Mononuclear cell (primary cell): ENCODE measurements at regions not wholly inside any gene's neighbourhood (a gene's known extent, or its start where the extent isn't known, plus 50 kb on each side); places are given as distances from the start of the nearest gene placed in this dataset.

ENCODE experiments used
- H3K27me3 ChIP-seq: 2 replicates; pipeline ENCODE4 v1.6.0; 2011; ENCODE audit warnings: low read length, control low read depth; ENCODE audit not compliant: insufficient read depth
- H3K4me1 ChIP-seq: 2 replicates; pipeline ENCODE4 v1.5.1; 2011; ENCODE audit warnings: mild to moderate bottlenecking, low read length, control low read depth; ENCODE audit not compliant: insufficient read depth
- H3K4me3 ChIP-seq: 2 replicates; pipeline ENCODE4 v1.5.1; 2011; ENCODE audit warnings: mild to moderate bottlenecking, low read length, moderate library complexity
- H3K9me3 ChIP-seq: 2 replicates; pipeline ENCODE4 v1.5.1; 2011; ENCODE audit warnings: low read depth, mild to moderate bottlenecking, control low read depth, low read length

DNA sequence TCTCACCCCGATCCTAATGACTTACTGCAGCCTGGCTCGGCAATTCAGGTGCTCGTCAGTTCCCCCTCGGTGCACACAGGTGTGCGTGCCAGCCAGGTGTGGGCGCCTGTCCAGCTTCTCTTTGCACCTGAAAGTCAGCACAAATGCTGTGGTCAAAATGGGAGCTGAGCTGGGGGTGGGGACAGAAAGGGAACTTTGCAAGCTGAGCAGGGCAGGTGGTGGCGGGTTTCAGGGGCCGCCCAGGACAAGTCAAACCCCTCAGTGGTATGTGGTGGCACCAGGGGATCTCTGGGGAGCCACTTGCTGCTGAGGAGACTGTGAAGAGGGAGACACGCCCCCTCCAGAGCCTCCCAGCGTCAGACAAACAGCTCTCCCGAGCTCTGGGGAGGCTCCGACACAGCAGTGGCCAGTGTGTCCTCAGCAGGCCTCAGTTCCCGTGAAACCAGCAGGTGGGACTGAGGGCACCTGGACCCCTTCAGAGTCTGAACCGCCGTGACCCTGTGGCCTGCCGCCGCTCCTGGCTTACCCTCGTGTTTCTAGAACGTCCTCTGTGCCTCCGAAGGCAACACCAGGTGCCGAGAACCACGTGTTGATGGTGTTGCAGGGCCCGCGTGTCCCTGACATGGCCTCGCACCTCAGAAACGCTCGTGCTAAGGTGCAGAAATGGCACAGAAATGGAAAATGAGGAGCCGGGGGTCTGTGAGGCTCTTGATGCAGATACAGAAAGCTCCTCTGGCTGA, 233.5 kb upstream of the TNRC6C start:
- Histone ChIP-seq H3K27me3 (no peaks in the 10 kb centered on the region), H3K4me3 (no peak overlapping the region), H3K9me3 (no peaks in the 10 kb centered on the region), H3K4me1 (no peaks in the 10 kb centered on the region)

- Histone ChIP-seq H3K9me3 (no peaks in the 10 kb centered on the region), H3K4me3 (no peak overlapping the region), H3K27me3 (no peaks in the 10 kb centered on the region), H3K4me1 (no peaks in the 10 kb centered on the region)
Measured at GRCh38 chr17:77725846-77726245, 232.7 kb upstream of the TNRC6C start.

GRCh38 chr17:77726549-77727006, 231.9 kb upstream of the TNRC6C start:
- Histone ChIP-seq H3K27me3 (no peaks in the 10 kb centered on the region), H3K9me3 (no peaks in the 10 kb centered on the region), H3K4me1 (no peaks in the 10 kb centered on the region), H3K4me3 (no peak overlapping the region)

- Histone ChIP-seq H3K9me3 (no peaks in the 10 kb centered on the region), H3K4me3 (no peak overlapping the region), H3K27me3 (no peaks in the 10 kb centered on the region), H3K4me1 (no peaks in the 10 kb centered on the region)
Measured at GRCh38 chr17:77727037-77727615, 231.4 kb upstream of the TNRC6C start.

DNA sequence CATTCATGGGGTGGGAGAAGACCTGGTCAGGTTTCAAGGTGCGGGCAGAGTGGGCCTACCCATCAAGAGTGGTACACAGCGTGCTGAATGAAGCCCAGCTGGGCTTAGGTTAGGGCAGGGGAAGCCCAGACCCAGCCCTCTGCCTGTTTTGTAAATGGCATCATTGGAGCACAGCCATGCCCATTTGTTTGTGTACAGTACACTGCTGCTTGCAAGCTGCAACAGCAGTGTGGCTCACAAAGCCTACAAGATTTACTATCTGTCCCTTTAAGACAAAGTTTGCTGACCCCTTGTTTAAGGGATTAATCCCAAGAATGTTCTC, 230.1 kb upstream of the TNRC6C start:
- H3K9me3 ChIP-seq, result peaks cover 12% of the 10 kb centered on the region
- H3K4me3 ChIP-seq, result no peak overlapping the region
- peaks cover 5% of the 10 kb centered on the region for H3K27me3 ChIP-seq
- no peaks in the 10 kb centered on the region for H3K4me1 ChIP-seq

GRCh38 chr17:77728871-77729270, 229.6 kb upstream of the TNRC6C start:
- Histone ChIP-seq H3K27me3 (peaks cover 5% of the 10 kb centered on the region), H3K9me3 (peaks cover 12% of the 10 kb centered on the region), H3K4me1 (no peaks in the 10 kb centered on the region), H3K4me3 (no peak overlapping the region)

- Histone ChIP-seq H3K4me3 (no peak overlapping the region), H3K9me3 (peaks cover 12% of the 10 kb centered on the region), H3K4me1 (no peaks in the 10 kb centered on the region), H3K27me3 (peaks cover 5% of the 10 kb centered on the region)
Measured at GRCh38 chr17:77729587-77729986, 228.9 kb upstream of the TNRC6C start.

DNA sequence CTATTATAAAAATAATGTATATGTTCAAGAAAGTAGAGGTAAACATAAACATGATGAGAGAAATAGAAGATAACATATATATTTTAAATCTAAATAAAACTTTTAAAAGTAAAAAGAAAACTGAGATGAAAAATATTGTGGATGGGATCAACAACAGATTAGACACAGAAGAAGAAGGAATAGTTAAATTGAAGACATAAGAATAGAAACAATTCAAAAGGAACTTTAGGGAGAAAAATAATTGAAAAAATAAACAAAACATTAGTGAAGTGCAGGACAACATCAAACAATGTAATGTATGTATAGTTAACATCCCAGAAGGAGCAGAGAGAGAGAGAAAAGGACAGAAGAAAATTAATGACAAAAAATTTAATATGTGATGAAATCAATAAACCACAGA, 228.1 kb upstream of the TNRC6C start:
- Histone ChIP-seq H3K4me1 (no peaks in the 10 kb centered on the region), H3K9me3 (peaks cover 12% of the 10 kb centered on the region), H3K4me3 (no peak overlapping the region), H3K27me3 (peaks cover 5% of the 10 kb centered on the region)

DNA sequence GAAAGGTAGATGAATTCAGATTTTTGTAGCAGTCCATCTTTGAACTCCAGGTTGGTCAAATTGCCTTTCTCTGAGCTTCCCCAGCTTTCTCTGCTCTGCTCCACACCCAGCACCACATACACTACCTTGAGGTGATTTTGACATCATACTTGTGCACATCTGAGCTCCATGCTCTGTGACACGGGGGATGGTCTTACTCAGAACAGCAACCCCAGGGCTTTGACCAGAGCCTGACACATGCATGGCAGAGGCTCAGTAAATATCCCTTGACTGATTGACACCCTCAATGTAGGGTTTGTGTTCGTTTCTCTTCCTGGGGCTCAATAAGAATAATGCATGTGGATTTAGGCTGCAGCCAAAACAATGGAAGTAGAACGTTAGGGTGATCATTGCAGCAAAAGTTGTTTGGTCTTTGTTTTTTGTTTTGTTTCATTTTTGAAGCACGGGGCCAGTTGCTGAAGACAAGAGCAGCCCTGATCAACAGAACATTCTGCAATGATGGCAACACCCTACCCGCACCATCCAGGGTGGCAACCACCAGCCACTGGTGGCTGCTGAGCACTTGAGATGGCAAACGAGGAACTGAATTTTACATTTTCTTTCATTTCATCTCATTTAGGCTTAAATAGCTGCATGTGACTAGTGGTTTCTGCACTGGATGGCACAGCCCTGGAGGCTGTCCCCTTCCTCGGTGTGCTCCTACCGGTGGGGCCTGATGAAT, 224.8 kb upstream of the TNRC6C start:
- peaks cover 5% of the 10 kb centered on the region for H3K27me3 ChIP-seq
- H3K9me3 ChIP-seq, result peaks cover 12% of the 10 kb centered on the region
- no peaks in the 10 kb centered on the region for H3K4me1 ChIP-seq
- H3K4me3 ChIP-seq, result no peak overlapping the region

- Histone ChIP-seq H3K4me1 (no peaks in the 10 kb centered on the region), H3K9me3 (peaks cover 12% of the 10 kb centered on the region)
Measured at GRCh38 chr17:77734371-77735080, 224.0 kb upstream of the TNRC6C start.

DNA sequence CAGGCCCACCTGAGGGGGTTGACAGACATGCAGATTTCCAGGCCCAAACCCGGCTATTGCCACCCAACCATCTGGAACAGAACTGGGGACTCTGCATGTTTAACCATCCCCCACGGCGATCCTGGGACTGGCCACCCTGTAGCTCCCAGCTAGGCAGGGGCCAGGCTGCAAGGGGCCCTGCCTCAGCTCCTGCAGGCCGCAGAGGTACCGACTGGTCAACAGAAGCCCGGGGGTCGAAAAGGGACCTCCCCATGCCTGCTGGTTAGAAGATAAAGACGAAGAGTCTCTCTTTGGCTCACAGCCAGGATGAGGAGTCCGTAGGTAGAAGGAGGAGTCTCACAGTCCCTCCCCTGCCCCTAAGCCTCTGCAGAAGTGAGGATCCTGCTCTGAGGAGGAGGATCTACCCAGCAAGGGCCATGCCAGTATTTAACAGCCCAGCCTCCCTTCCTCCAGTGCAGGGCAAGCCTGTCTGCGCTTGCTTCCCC, 223.4 kb upstream of the TNRC6C start:
- H3K9me3 ChIP-seq, result peaks cover 12% of the 10 kb centered on the region
- H3K4me3 ChIP-seq, result no peak overlapping the region
- no peaks in the 10 kb centered on the region for H3K4me1 ChIP-seq
- peaks cover 5% of the 10 kb centered on the region for H3K27me3 ChIP-seq

More at GRCh38 chr17:77734371-77735080, 224.0 kb upstream of the TNRC6C start:
- H3K4me3 ChIP-seq, result no peak overlapping the region
- peaks cover 5% of the 10 kb centered on the region for H3K27me3 ChIP-seq

DNA sequence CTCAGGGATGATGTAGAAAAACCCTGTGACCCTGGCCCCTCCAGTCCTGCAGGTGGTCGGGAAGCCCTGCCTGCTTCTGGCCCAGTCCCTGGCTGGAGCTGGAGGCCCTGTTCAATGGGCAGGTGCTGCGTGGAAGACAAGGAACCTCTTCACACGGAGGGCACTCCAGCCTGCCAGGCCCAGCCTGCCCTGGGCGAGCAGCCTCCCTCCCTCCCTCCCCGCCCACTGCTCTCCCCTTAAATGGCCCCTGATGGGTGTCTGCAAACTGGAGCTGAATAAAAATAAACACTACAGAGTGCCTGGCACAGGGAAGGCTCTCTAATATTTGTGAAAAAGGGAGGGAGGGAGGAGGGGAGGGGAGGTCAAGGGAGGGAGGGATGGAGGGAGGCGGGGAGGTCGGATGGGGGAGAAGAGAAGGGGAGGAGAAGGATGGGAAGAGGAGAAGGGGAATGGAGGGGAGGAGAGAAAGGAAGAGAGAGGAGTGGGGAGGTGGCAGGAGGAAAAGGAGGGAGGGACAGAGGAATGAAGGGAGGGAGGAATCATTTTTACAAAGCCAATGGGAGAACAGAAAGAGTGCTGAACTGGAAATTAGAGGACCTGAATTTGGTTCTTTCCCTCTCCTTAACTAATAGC, 222.8 kb upstream of the TNRC6C start:
- Histone ChIP-seq H3K27me3 (peaks cover 5% of the 10 kb centered on the region), H3K4me3 (no peak overlapping the region), H3K9me3 (peaks cover 12% of the 10 kb centered on the region), H3K4me1 (no peaks in the 10 kb centered on the region)

DNA sequence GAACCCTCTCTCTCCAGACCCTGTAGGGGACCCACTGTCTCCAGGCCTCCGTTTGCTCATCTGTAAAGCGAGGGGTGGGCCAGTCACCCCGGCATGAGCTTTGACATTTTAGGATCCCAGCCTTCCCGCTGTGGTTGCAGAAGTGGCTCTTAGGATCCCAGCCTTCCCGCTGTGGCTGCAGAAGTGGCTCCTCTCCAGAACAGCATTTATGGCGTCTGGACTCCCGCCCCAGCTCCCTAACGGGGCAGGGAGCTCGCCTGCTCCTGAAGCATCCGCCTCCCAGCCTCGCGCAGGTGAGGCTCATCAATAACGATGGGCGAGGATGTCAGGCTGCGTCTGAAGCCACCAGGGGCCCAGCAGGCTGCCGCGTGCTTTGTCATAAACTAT, 222.3 kb upstream of the TNRC6C start:
- Histone ChIP-seq H3K4me1 (no peaks in the 10 kb centered on the region), H3K9me3 (peaks cover 12% of the 10 kb centered on the region), H3K27me3 (peaks cover 5% of the 10 kb centered on the region), H3K4me3 (no peak overlapping the region)

GRCh38 chr17:77736721-77737120, 221.8 kb upstream of the TNRC6C start:
- Histone ChIP-seq H3K27me3 (peaks cover 5% of the 10 kb centered on the region), H3K4me1 (no peaks in the 10 kb centered on the region), H3K9me3 (peaks cover 12% of the 10 kb centered on the region), H3K4me3 (no peak overlapping the region)
